ENCODE measurements at regions not wholly inside any gene's neighbourhood (a gene's known extent, or its start where the extent isn't known, plus 50 kb on each side); places are given as distances from the start of the nearest gene placed in this dataset.

DNA sequence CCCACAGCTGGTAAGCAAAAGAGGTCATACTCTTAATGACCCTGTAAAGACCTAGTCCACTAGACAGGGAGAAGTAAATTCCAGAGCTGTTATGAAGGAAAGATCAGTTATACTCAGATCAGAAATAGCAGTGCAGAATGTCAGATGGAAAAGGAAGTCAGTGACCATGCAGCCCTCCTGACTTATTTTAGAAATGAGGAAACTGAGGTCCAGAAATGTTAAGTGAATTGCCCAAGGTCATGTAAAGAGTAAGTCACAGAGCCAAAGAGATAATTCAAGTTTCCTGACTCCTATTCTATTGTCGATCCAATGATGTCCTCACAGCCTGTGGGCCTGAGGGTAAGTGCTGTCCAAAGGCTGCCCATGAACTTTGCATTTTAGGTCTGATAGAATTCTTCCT lies 214.9 kb upstream of the IL12B start:
- intact Hi-C loops (cut with DNase I) = no loop called here
- DNase-seq (no peak), ATAC-seq (no peak)
- H3K4me1 ChIP-seq = peaks cover 0 to 5% (median 0%) of the 10 kb centered on the region in 9 donors
- H3K36me3 ChIP-seq = no peaks in the 10 kb centered on the region
- H3K9me3 ChIP-seq = peaks cover 0 to 15% (median 0%) of the 10 kb centered on the region in 11 donors
- H3K27ac ChIP-seq = no peak overlapping the region
- H3K4me3 ChIP-seq = no peak overlapping the region
- H3K27me3 ChIP-seq = no peaks in the 10 kb centered on the region
- TF ChIP-seq, protein P1, sequence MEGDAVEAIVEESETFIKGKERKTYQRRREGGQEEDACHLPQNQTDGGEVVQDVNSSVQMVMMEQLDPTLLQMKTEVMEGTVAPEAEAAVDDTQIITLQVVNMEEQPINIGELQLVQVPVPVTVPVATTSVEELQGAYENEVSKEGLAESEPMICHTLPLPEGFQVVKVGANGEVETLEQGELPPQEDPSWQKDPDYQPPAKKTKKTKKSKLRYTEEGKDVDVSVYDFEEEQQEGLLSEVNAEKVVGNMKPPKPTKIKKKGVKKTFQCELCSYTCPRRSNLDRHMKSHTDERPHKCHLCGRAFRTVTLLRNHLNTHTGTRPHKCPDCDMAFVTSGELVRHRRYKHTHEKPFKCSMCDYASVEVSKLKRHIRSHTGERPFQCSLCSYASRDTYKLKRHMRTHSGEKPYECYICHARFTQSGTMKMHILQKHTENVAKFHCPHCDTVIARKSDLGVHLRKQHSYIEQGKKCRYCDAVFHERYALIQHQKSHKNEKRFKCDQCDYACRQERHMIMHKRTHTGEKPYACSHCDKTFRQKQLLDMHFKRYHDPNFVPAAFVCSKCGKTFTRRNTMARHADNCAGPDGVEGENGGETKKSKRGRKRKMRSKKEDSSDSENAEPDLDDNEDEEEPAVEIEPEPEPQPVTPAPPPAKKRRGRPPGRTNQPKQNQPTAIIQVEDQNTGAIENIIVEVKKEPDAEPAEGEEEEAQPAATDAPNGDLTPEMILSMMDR (IDR thresholded peaks at IDR 0.05) = no peak
- 45 to 70% methylated on average over 1 of the region's 1 CpG for WGBS, 2 donors

DNA sequence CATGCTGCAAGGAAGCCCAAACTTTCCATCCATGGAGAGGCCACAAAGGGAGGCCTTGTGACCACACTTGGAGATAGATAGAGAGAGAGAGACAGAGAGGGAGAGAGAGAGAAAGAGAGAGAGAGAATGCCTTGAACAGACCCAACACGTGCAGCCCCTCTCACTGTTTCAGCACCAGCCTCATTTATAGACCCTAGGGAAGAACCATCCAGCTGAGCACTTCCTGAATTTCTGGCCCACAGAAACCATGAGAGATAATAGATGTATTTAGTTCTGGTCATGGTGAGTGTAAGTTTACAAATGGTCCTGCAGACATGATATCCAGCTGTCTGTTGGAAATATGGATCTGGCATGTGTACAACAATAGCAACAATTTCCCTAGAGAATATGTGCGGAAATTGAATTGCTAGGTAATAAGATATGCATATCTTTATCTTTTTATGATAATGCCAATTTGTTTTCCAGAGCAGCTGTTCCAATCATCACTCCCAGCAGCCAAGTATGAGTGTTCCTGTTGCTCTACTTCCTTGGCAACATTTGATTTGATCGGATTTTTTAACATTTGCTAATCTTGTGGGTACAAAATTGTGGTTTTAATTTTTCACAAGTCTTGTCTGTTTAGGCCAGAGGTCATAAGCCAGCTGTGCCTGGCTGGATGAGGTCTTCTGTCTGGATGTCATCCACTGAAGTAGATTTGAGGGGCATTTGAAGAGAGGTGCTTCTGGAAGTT lies 217.3 kb upstream of the IL12B start:
- Histone ChIP-seq H3K27me3 (no peaks in the 10 kb centered on the region), H3K27ac (no peak overlapping the region), H3K9me3 (peaks cover 0 to 23% (median 0%) of the 10 kb centered on the region in 11 donors), H3K4me1 (peaks cover 0 to 5% (median 0%) of the 10 kb centered on the region in 9 donors), H3K4me3 (no peak overlapping the region), H3K36me3 (no peaks in the 10 kb centered on the region)
- no peak for DNase-seq
- WGBS, 2 donors = 53 to 58% methylated on average over 3 of the region's 3 CpGs
- no peak for ATAC-seq
- intact Hi-C loops (cut with DNase I) = no loop called here
- TF ChIP-seq, protein P1 (IDR thresholded peaks at IDR 0.05) = no peak

DNA sequence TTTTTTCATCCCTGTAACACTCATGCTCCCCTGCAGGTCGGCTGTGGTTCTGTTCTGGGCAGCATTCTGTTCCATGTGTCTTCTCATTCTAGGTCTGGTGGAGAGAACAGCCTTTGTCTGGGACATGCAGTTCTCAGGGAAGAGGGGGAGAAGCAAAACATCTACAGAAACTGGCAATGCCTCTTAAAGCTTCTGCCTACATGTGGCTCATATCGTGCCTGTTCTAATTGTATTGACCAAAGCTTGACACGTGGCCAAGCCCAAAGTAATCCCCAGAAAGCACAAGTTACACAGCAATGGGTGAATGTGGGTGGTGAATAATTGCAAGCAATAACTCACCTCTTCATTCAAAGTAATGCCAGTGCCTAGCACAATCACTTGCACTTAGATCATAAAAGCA lies 218.2 kb upstream of the IL12B start:
- H3K27ac ChIP-seq = no peak overlapping the region
- intact Hi-C loops (cut with DNase I) = no loop called here
- H3K9me3 ChIP-seq = peaks cover 0 to 23% (median 0%) of the 10 kb centered on the region in 11 donors
- WGBS, 2 donors = 71 to 77% methylated on average over 3 of the region's 3 CpGs
- H3K4me1 ChIP-seq = peaks cover 0 to 5% (median 0%) of the 10 kb centered on the region in 9 donors
- ATAC-seq = no peak
- TF ChIP-seq, protein P1 (IDR thresholded peaks at IDR 0.05) = no peak
- no peak for DNase-seq
- H3K36me3 ChIP-seq = no peaks in the 10 kb centered on the region
- no peak overlapping the region for H3K4me3 ChIP-seq
- no peaks in the 10 kb centered on the region for H3K27me3 ChIP-seq

DNA sequence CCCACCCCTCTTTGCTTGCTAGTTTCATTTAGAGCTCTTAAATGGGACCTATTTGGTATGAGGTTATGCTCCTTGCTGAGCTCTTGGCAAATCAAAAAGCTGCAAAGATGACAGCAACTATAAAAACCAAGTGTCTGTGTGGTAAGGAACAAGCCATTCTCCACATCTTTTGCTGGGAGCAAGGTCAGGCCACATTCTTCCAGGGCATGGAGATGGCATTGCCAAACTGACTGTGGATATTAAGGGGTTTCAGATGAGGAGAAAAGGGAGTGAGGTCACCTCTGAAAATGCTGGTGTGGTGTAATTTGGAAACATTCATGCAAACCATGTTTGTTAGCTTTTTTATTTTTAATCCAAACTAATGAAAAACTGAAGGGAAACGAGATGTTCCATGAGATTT lies 218.8 kb upstream of the IL12B start:
- WGBS, 2 donors = 48 to 67% methylated on average over 1 of the region's 1 CpG
- DNase-seq = no peak
- TF ChIP-seq, protein P1 (IDR thresholded peaks at IDR 0.05) = no peak
- intact Hi-C loops (cut with DNase I) = no loop called here
- Histone ChIP-seq H3K4me3 (no peak overlapping the region), H3K27me3 (no peaks in the 10 kb centered on the region), H3K27ac (no peak overlapping the region), H3K36me3 (no peaks in the 10 kb centered on the region), H3K9me3 (peaks cover 0 to 23% (median 0%) of the 10 kb centered on the region in 11 donors), H3K4me1 (peaks cover 0 to 4% (median 0%) of the 10 kb centered on the region in 9 donors)
- no peak for ATAC-seq

All from heart right ventricle (tissue), 16 donors.